Neural cell (in vitro differentiated cells): ENCODE measurements at regions not wholly inside any gene's neighbourhood (a gene's known extent, or its start where the extent isn't known, plus 50 kb on each side); places are given as distances from the start of the nearest gene placed in this dataset.

Experiments
- H2AFZ ChIP-seq: fragments of 200-600, 300-800 bp; sonication (generic), shearing (Covaris generic); 2 replicates; pipeline ENCODE4 v1.6.0; 2014; ENCODE audit warnings: low read depth, mild to moderate bottlenecking, antibody characterized with exemption, low read length, moderate library complexity
- H3F3A ChIP-seq: fragments of 200-600 bp; shearing (Covaris generic); 2 replicates; pipeline ENCODE4 v1.6.1; 2016; ENCODE audit warnings: mild to moderate bottlenecking, moderate library complexity, mixed read lengths, antibody characterized with exemption, low read length; ENCODE audit not compliant: insufficient read depth, poor library complexity, severe bottlenecking
- H3K27ac ChIP-seq: fragments of 200-600, 300-800 bp; sonication (generic), shearing (Covaris generic); 2 replicates; pipeline ENCODE4 v1.5.1; 2014; ENCODE audit warnings: mild to moderate bottlenecking, low read length, moderate library complexity
- H3K27me3 ChIP-seq: fragments of 300-800, 200-600 bp; sonication (generic), shearing (Covaris generic); 2 replicates; pipeline ENCODE4 v1.6.0; 2014; ENCODE audit warnings: mild to moderate bottlenecking, low read depth, low read length, moderate library complexity; ENCODE audit not compliant: insufficient read depth
- H3K36me3 ChIP-seq: fragments of 300-800, 200-600 bp; sonication (generic), shearing (Covaris generic); 2 replicates; pipeline ENCODE4 v1.5.1; 2014; ENCODE audit warnings: mild to moderate bottlenecking, antibody characterized with exemption, low read length, moderate library complexity; ENCODE audit not compliant: insufficient read depth
- H3K4me2 ChIP-seq: fragments of 300-800, 200-600 bp; sonication (generic), shearing (Covaris generic); 2 replicates; pipeline ENCODE4 v1.6.0; 2014; ENCODE audit warnings: mild to moderate bottlenecking, low read length
- H3K4me3 ChIP-seq: fragments of 300-800, 200-600 bp; sonication (generic), shearing (Covaris generic); 2 replicates; pipeline ENCODE4 v1.5.1; 2014; ENCODE audit warnings: mild to moderate bottlenecking, low read length, moderate library complexity
- H3K79me2 ChIP-seq: fragments of 200-600 bp; shearing (Covaris generic); replicated peaks from 2 replicates; pipeline ENCODE4 v1.6.0; 2014; ENCODE audit warnings: mild to moderate bottlenecking, low read length, moderate library complexity; ENCODE audit not compliant: insufficient read depth
- H3K9ac ChIP-seq: fragments of 300-800, 200-600 bp; sonication (generic), shearing (Covaris generic); 2 replicates; pipeline ENCODE4 v1.6.1; 2016; ENCODE audit warnings: mild to moderate bottlenecking, low read length, mixed read lengths
- H3K9me2 ChIP-seq: fragments of 200-600 bp; shearing (Covaris generic); 2 replicates; pipeline ENCODE4 v1.6.1; 2016; ENCODE audit warnings: mild to moderate bottlenecking, low read length, mixed read lengths; ENCODE audit not compliant: insufficient read depth
- H3K9me3 ChIP-seq: fragments of 200-600, 300-800 bp; sonication (generic), shearing (Covaris generic); 2 replicates; pipeline ENCODE4 v1.6.1; 2016; ENCODE audit warnings: mild to moderate bottlenecking, mixed run types, low read length, moderate library complexity, mixed read lengths
- H4K20me1 ChIP-seq: fragments of 200-600 bp; shearing (Covaris generic); 2 replicates; pipeline ENCODE4 v1.6.1; 2016; ENCODE audit warnings: mild to moderate bottlenecking, mixed run types; ENCODE audit not compliant: insufficient read depth
- CTCF ChIP-seq: fragments of 450-650 bp; IDR thresholded peaks from 2 replicates; pipeline ENCODE4 v1.5.1; 2014; ENCODE audit warnings: antibody characterized with exemption, mild to moderate bottlenecking, moderate library complexity; ENCODE audit not compliant: poor library complexity, severe bottlenecking
- EP300 ChIP-seq: fragments of 450-650 bp; conservative IDR thresholded peaks from 2 replicates; pipeline ENCODE4 v1.6.1; 2014; ENCODE audit warnings: antibody characterized with exemption, mild to moderate bottlenecking, moderate library complexity; ENCODE audit not compliant: poor library complexity, severe bottlenecking
- EZH2 ChIP-seq: fragments of 200-600, 300-800 bp; shearing (Covaris generic), sonication (generic); IDR thresholded peaks from 2 replicates; pipeline ENCODE4 v1.6.1; 2014; ENCODE audit warnings: antibody characterized with exemption, low read length, borderline replicate concordance, mild to moderate bottlenecking; ENCODE audit not compliant: insufficient read depth, poor library complexity, severe bottlenecking
- MXI1 ChIP-seq: fragments of 450-650 bp; conservative IDR thresholded peaks from 2 replicates; pipeline ENCODE4 v1.6.1; 2014; ENCODE audit warnings: antibody characterized with exemption, mild to moderate bottlenecking; ENCODE audit not compliant: poor library complexity, severe bottlenecking
- POLR2AphosphoS5 ChIP-seq: IDR thresholded peaks from 2 replicates; pipeline ENCODE4 v1.6.1; 2012
- RAD21 ChIP-seq: fragments of 450-650 bp; conservative IDR thresholded peaks from 2 replicates; pipeline ENCODE4 v1.6.1; 2014; ENCODE audit warnings: antibody characterized with exemption, mild to moderate bottlenecking, moderate library complexity
- REST ChIP-seq: IDR thresholded peaks from 2 replicates; pipeline ENCODE4 v1.6.1; 2012; ENCODE audit warnings: borderline replicate concordance
- SMC3 ChIP-seq: fragments of 450-650 bp; conservative IDR thresholded peaks from 2 replicates; pipeline ENCODE4 v1.6.1; 2014; ENCODE audit warnings: antibody characterized with exemption, mild to moderate bottlenecking, moderate library complexity; ENCODE audit not compliant: poor library complexity
- TAF1 ChIP-seq: IDR thresholded peaks from 2 replicates; pipeline ENCODE4 v1.6.1; 2012; ENCODE audit warnings: low read depth

- no peak overlapping the region for H2AFZ ChIP-seq
- no peaks in the 10 kb centered on the region for H3K27me3 ChIP-seq
These were observed 656.5 kb upstream of the SALL1 start for GRCh38 chr16:51807551-51807950.

GRCh38 chr16:51801635-51802034 is 650.6 kb upstream of the SALL1 start:
- no peaks in the 10 kb centered on the region for H3F3A ChIP-seq
- no peaks in the 10 kb centered on the region for H3K9me2 ChIP-seq
- no peak overlapping the region for H3K4me2 ChIP-seq
- H3K4me3 ChIP-seq: no peak overlapping the region
- no peak overlapping the region for H2AFZ ChIP-seq
- H3K27me3 ChIP-seq: no peaks in the 10 kb centered on the region
- H3K27ac ChIP-seq: no peak overlapping the region
- H3K9me3 ChIP-seq: no peaks in the 10 kb centered on the region
- H3K36me3 ChIP-seq: no peaks in the 10 kb centered on the region
- H3K79me2 ChIP-seq: no peaks in the 10 kb centered on the region
- no peaks in the 10 kb centered on the region for H4K20me1 ChIP-seq
- no peak overlapping the region for H3K9ac ChIP-seq
- TF ChIP-seq POLR2AphosphoS5 (no peak), EP300 (no peak), CTCF (no peak), RAD21 (no peak), EZH2 (no peak), REST (no peak), TAF1 (no peak)

More at GRCh38 chr16:51807551-51807950, 656.5 kb upstream of the SALL1 start:
- no peaks in the 10 kb centered on the region for H3K79me2 ChIP-seq
- no peak overlapping the region for H3K27ac ChIP-seq
- no peak overlapping the region for H3K9ac ChIP-seq
- no peaks in the 10 kb centered on the region for H3K36me3 ChIP-seq
- no peaks in the 10 kb centered on the region for H3F3A ChIP-seq
- TF ChIP-seq CTCF (no peak), REST (no peak), RAD21 (no peak), POLR2AphosphoS5 (no peak), EZH2 (no peak), TAF1 (no peak), EP300 (no peak), MXI1 (no peak), SMC3 (no peak)
- no peak overlapping the region for H3K4me3 ChIP-seq
- no peaks in the 10 kb centered on the region for H3K9me3 ChIP-seq
- no peaks in the 10 kb centered on the region for H4K20me1 ChIP-seq
- H3K4me2 ChIP-seq: no peak overlapping the region
- no peaks in the 10 kb centered on the region for H3K9me2 ChIP-seq
